K562 (cell line): ENCODE measurements at regions not wholly inside any gene's neighbourhood (a gene's known extent, or its start where the extent isn't known, plus 50 kb on each side); places are given as distances from the start of the nearest gene placed in this dataset.

Source experiments
- ATAC-seq: fragments of 200-7000 bp; cut with Tn5 transposase; 3 replicates; pipeline ENCODE4 v1.9.1; 2020; ENCODE audit warnings: moderate library complexity
- BruUV-seq: library from RNA; stranded (reverse); fragments of 400-500 nt; replicated peaks from 2 replicates; lab custom pipeline; 2021; lab: Mats Ljungman, UMichigan
- CTCF ChIA-PET: fragments of 300-600 bp; formaldehyde crosslinking; extraction: SDS; loops from one replicate; lab custom pipeline; 2021; ENCODE audit warnings: low intra/inter-chr PET ratio; lab: Yijun Ruan, JAX
- POLR2A ChIA-PET: fragments of 300-600, 350-650 bp; sonication (Branson Sonifier 250); formaldehyde crosslinking; extraction: SDS; loops from one replicate; lab custom pipeline; 2021; ENCODE audit warnings: antibody characterized with exemption, inconsistent platforms; lab: Yijun Ruan, JAX
- DNase-seq, 4 experiments: peaks; one replicate each; pipeline versions ENCODE4 v3.0.0 to v3.0.0-alpha.2; 2011 to 2018; ENCODE audit warnings: low spot score in 3 of 4, mixed read lengths in 3 of 4; ENCODE audit errors: extremely low read depth in 1 of 4
- FAIRE-seq: peaks from 2 replicates; lab custom pipeline; 2011; peaks lifted over from hg19 to GRCh38; lab: Jason Lieb, UNC
- H2AFZ ChIP-seq: 2 replicates; pipeline ENCODE4 v1.6.0; 2011; ENCODE audit warnings: low read depth, low read length, control low read depth, inconsistent platforms
- H3K27ac ChIP-seq: fragments of 200-600 bp; 3 replicates; pipeline ENCODE4 v1.8.0; 2011; ENCODE audit warnings: low read depth, mild to moderate bottlenecking, control low read depth, inconsistent platforms, low read length, moderate library complexity, mixed read lengths; ENCODE audit errors: extremely low read depth
- H3K27me3 ChIP-seq, 2 experiments: fragments of 300-600 bp in 1 of 2; 2 replicates in 1 of 2; 3 replicates in 1 of 2; pipeline versions ENCODE4 v1.6.0 to v1.8.0; 2011; ENCODE audit warnings: inconsistent platforms in 2 of 2, low read length in 2 of 2, mild to moderate bottlenecking in 1 of 2, mixed read lengths in 1 of 2, moderate library complexity in 1 of 2; ENCODE audit not compliant: control insufficient read depth in 2 of 2, insufficient read depth in 2 of 2
- H3K36me3 ChIP-seq: fragments of 300-600 bp; 3 replicates; pipeline ENCODE4 v1.8.0; 2011; ENCODE audit warnings: mild to moderate bottlenecking, low read length, inconsistent platforms; ENCODE audit not compliant: control insufficient read depth, insufficient read depth
- H3K4me1 ChIP-seq, 2 experiments: fragments of 200-600 bp in 1 of 2; replicated peaks in 1 of 2; 2 replicates in 1 of 2; 3 replicates in 1 of 2; pipeline versions ENCODE4 v1.5.1 to v1.8.0; 2011; ENCODE audit warnings: inconsistent platforms in 2 of 2, low read length in 2 of 2, mild to moderate bottlenecking in 1 of 2, mixed read lengths in 1 of 2, moderate library complexity in 1 of 2; ENCODE audit not compliant: control insufficient read depth in 2 of 2, insufficient read depth in 2 of 2
- H3K4me2 ChIP-seq: 2 replicates; pipeline ENCODE4 v1.6.1; 2011; ENCODE audit warnings: low read length, control low read depth, inconsistent platforms, mixed read lengths; ENCODE audit not compliant: insufficient read depth
- H3K4me3 ChIP-seq: fragments of 200-600 bp; sonication (generic), shearing (Covaris generic); 2 replicates; pipeline ENCODE4 v1.5.1; 2016; ENCODE audit warnings: control low read depth, inconsistent platforms
- H3K79me2 ChIP-seq: fragments of 200-600 bp; 3 replicates; pipeline ENCODE4 v1.8.0; 2011; ENCODE audit warnings: low read length, inconsistent platforms; ENCODE audit not compliant: control insufficient read depth, insufficient read depth
- H3K9ac ChIP-seq, 2 experiments: 2 replicates each; pipeline versions ENCODE4 v1.6.0 to v1.6.1; 2011; ENCODE audit warnings: low read depth in 2 of 2, low read length in 2 of 2, control low read depth in 1 of 2, inconsistent platforms in 1 of 2, mild to moderate bottlenecking in 1 of 2, mixed read lengths in 1 of 2; ENCODE audit not compliant: insufficient read depth in 1 of 2
- H3K9me1 ChIP-seq: one replicate; pipeline ENCODE4 v1.6.0; 2011; ENCODE audit warnings: inconsistent platforms, mild to moderate bottlenecking, low read length, moderate library complexity; ENCODE audit not compliant: control insufficient read depth, insufficient read depth
- H3K9me3 ChIP-seq: replicated peaks from 2 replicates; pipeline ENCODE4 v1.5.1; 2011; ENCODE audit warnings: low read depth, low read length, inconsistent platforms; ENCODE audit not compliant: control insufficient read depth, insufficient read depth
- H4K20me1 ChIP-seq: replicated peaks from 2 replicates; pipeline ENCODE4 v1.6.1; 2011; ENCODE audit warnings: low read length, inconsistent platforms, mixed read lengths; ENCODE audit not compliant: control insufficient read depth, insufficient read depth
- CHD1 ChIP-seq: fragments of 200-600 bp; sonication (generic); IDR thresholded peaks from one replicate; pipeline ENCODE4 v1.6.1; 2012; ENCODE audit warnings: mild to moderate bottlenecking, moderate library complexity, low read length, inconsistent platforms
- CXXC5 ChIP-seq: fragments of 250-450 bp; sonication (Bioruptor Pico); IDR thresholded peaks from 2 replicates; pipeline ENCODE4 v1.8.0; 2022; ENCODE audit warnings: inconsistent platforms, mild to moderate bottlenecking, moderate library complexity
- JUNB ChIP-seq: fragments of 450-650 bp; formaldehyde crosslinking; conservative IDR thresholded peaks from 2 replicates; pipeline ENCODE4 v1.4.0; 2020; ENCODE audit warnings: mild to moderate bottlenecking
- RBM15 ChIP-seq: fragments of 200-400 bp; formaldehyde crosslinking; IDR thresholded peaks from 2 replicates; pipeline ENCODE4 v1.6.1; 2018; ENCODE audit warnings: mild to moderate bottlenecking, low read length, moderate library complexity; ENCODE audit not compliant: insufficient read depth
- RCOR1 ChIP-seq, 2 experiments: IDR thresholded peaks; 2 replicates each; pipeline ENCODE4 v1.6.1; 2012; ENCODE audit warnings: low read depth in 2 of 2, low read length in 2 of 2, borderline replicate concordance in 1 of 2, improper control_type of control experiment in 1 of 2
- SIN3B ChIP-seq: fragments of 450-650 bp; IDR thresholded peaks from 2 replicates; pipeline ENCODE4 v1.6.1; 2017; ENCODE audit warnings: low read depth, mild to moderate bottlenecking, moderate library complexity
- U2AF1 ChIP-seq: fragments of 200-400 bp; formaldehyde crosslinking; optimal IDR thresholded peaks from 2 replicates; pipeline ENCODE3; 2017; ENCODE audit warnings: mild to moderate bottlenecking, low read depth, low read length, moderate library complexity
- YY1 ChIP-seq, 3 experiments: IDR thresholded peaks; 2 replicates each; pipeline ENCODE4 v1.6.1; 2011; ENCODE audit warnings: low read length in 2 of 3, mild to moderate bottlenecking in 2 of 3, moderate library complexity in 2 of 3, borderline replicate concordance in 1 of 3, control low read depth in 1 of 3, low read depth in 1 of 3; ENCODE audit not compliant: insufficient read depth in 3 of 3, insufficient replicate concordance in 2 of 3, control insufficient read depth in 1 of 3, insufficient read length in 1 of 3; ENCODE audit errors: extremely low read depth in 1 of 3
- ZFPM2 ChIP-seq: fragments of 250-450 bp; sonication (Bioruptor Pico); IDR thresholded peaks from 2 replicates; pipeline ENCODE4 v1.5.1; 2022; ENCODE audit warnings: mild to moderate bottlenecking
- ZNF696 ChIP-seq: fragments of 250-450 bp; sonication (Bioruptor Pico); conservative IDR thresholded peaks from 2 replicates; pipeline ENCODE4 v1.4.0; 2020; ENCODE audit warnings: mild to moderate bottlenecking, moderate library complexity
- ZNF764 ChIP-seq: fragments of 250-450 bp; sonication (Bioruptor Pico); IDR thresholded peaks from 2 replicates; pipeline ENCODE4 v1.4.0; 2020; ENCODE audit warnings: low read depth, mild to moderate bottlenecking, moderate library complexity
- WGBS: fragments of 100-300 bp; shearing (Covaris generic); methylation state at CpG from one replicate; pipeline ENCODE4 v1.1.6; 2016; ENCODE audit warnings: low coverage, mixed read lengths; ENCODE audit not compliant: insufficient coverage; ENCODE audit errors: missing lambda C conversion rate; 5-methylcytosine and 5-hydroxymethylcytosine counted together
- in situ Hi-C: fragments of 300-500 bp; cut with MboI; formaldehyde crosslinking; loops from 4 replicates; pipeline ENCODE4 v1.15.0; 2018; ENCODE audit warnings: inconsistent platforms, mixed read lengths
- intact Hi-C: fragments of 100-400 bp; cut with micrococcal nuclease; formaldehyde crosslinking; loops from 2 replicates; pipeline ENCODE4 v1.14.2; 2022
- TF ChIP-seq, protein P1 (sequence below): fragments of 450-650 bp; formaldehyde crosslinking; IDR thresholded peaks from 2 replicates; pipeline ENCODE4 v1.4.0; 2022; ENCODE audit warnings: mild to moderate bottlenecking, moderate library complexity

GRCh38 chr6:79149884-79150283 lies 71.8 kb upstream of the PHIP start:
- Histone ChIP-seq H3K9me3 (no peaks in the 10 kb centered on the region), H3K27me3 (no peaks in the 10 kb centered on the region), H3K4me2 (no peak overlapping the region), H3K4me1 (peaks cover 0 to 6% of the 10 kb centered on the region in 2 experiments; a peak in 2 of 5 replicates), H3K36me3 (no peaks in the 10 kb centered on the region), H4K20me1 (no peaks in the 10 kb centered on the region), H3K9ac (no peak overlapping the region)
- CTCF ChIA-PET: no interaction called here
- 4% methylated on average over 2 of the region's 2 CpGs for WGBS
- no peak for FAIRE-seq
- no peak for TF ChIP-seq SIN3B
- no peak for TF ChIP-seq JUNB
- TF ChIP-seq CHD1: no peak
- TF ChIP-seq RCOR1 (IDR thresholded peaks at IDR 0.05; ENCODE audit: borderline replicate concordance in 1 of 2, low read depth in 2 of 2, low read length in 2 of 2): no peak
- TF ChIP-seq ZNF696 (CRISPR knock-in tag): no peak
- no peak for TF ChIP-seq CXXC5 (CRISPR knock-in tag)
- TF ChIP-seq ZNF764: no peak
- no peak for TF ChIP-seq YY1 (IDR thresholded peaks at IDR 0.05; ENCODE audit: borderline replicate concordance in 1 of 3, control insufficient read depth in 1 of 3, extremely low read depth in 1 of 3, insufficient read depth in 3 of 3, insufficient read length in 1 of 3, insufficient replicate concordance in 2 of 3, low read depth in 1 of 3, low read length in 2 of 3)
- TF ChIP-seq, protein P1, sequence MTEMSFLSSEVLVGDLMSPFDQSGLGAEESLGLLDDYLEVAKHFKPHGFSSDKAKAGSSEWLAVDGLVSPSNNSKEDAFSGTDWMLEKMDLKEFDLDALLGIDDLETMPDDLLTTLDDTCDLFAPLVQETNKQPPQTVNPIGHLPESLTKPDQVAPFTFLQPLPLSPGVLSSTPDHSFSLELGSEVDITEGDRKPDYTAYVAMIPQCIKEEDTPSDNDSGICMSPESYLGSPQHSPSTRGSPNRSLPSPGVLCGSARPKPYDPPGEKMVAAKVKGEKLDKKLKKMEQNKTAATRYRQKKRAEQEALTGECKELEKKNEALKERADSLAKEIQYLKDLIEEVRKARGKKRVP (CRISPR knock-in tag): no peak
- no peak for TF ChIP-seq ZFPM2 (CRISPR knock-in tag)
- no peak for TF ChIP-seq RBM15
- TF ChIP-seq U2AF1: no peak
- TF ChIP-seq, all 486 proteins: peak for 0
- Histone ChIP-seq H3K4me3 (no peak overlapping the region), H3K9me1 (no peaks in the 10 kb centered on the region), H3K79me2 (no peaks in the 10 kb centered on the region), H2AFZ (no peak overlapping the region), H3K27ac (no peak overlapping the region)
- no TSS peak for BruUV-seq
- DNase-seq (no peak), ATAC-seq (no peak)
- POLR2A ChIA-PET: no interaction called here
- in situ Hi-C loops: no loop called here
- intact Hi-C loops: no loop called here
